B cell (primary cell): ENCODE measurements at regions not wholly inside any gene's neighbourhood (a gene's known extent, or its start where the extent isn't known, plus 50 kb on each side); places are given as distances from the start of the nearest gene placed in this dataset.

Source experiments
- ATAC-seq: fragments of 200-7000 bp; cut with Tn5 transposase; one replicate; pipeline ENCODE4 v1.10.0; 2021; ENCODE audit warnings: low read depth, mild to moderate bottlenecking, moderate number of reproducible peaks, moderate library complexity
- CTCF ChIA-PET: fragments of 350-600 bp; sonication (Branson Sonifier 250); formaldehyde crosslinking; loops from one replicate; lab custom pipeline; 2021; ENCODE audit warnings: antibody characterized with exemption, inconsistent platforms; lab: Charles Lee
- POLR2A ChIA-PET: fragments of 350-600 bp; sonication (Branson Sonifier 250); formaldehyde crosslinking; loops from one replicate; lab custom pipeline; 2021; ENCODE audit warnings: antibody characterized with exemption; lab: Charles Lee
- DNase-seq: peaks from one replicate; pipeline ENCODE4 v3.0.0; 2013
- H2AFZ ChIP-seq: 2 replicates; pipeline ENCODE4 v1.6.1; 2012; ENCODE audit warnings: mild to moderate bottlenecking, low read depth, low read length; ENCODE audit not compliant: insufficient read depth, poor library complexity, severe bottlenecking
- H3K27ac ChIP-seq, 2 donors: 1 replicate in 1 of 2; 2 replicates in 1 of 2; pipeline ENCODE4 v1.5.1; 2012 to 2013; ENCODE audit warnings: low read length in 2 of 2, mild to moderate bottlenecking in 2 of 2, moderate library complexity in 1 of 2
- H3K27me3 ChIP-seq, 4 experiments: fragments of 200-600 bp in 1 of 4; sonication (generic) in 1 of 4; replicated peaks in 1 of 4; 1 replicate in 2 of 4; 2 replicates in 2 of 4; pipeline versions ENCODE4 v1.6.1 to v1.7.0; 2013 to 2016; ENCODE audit warnings: low read length in 3 of 4, mild to moderate bottlenecking in 2 of 4, mixed read lengths in 1 of 4, moderate library complexity in 1 of 4; ENCODE audit not compliant: insufficient read depth in 4 of 4, control insufficient read depth in 3 of 4; ENCODE audit errors: control extremely low read depth in 1 of 4
- H3K36me3 ChIP-seq, 2 experiments: replicated peaks in 1 of 2; 1 replicate in 1 of 2; 2 replicates in 1 of 2; pipeline versions ENCODE4 v1.6.1 to v1.7.1; 2013; ENCODE audit warnings: low read length in 1 of 2; ENCODE audit not compliant: insufficient read depth in 2 of 2, control insufficient read depth in 1 of 2; ENCODE audit errors: control extremely low read depth in 1 of 2, extremely low read depth in 1 of 2
- H3K4me1 ChIP-seq, 2 donors: fragments of 200-600 bp in 1 of 2; sonication (generic) in 1 of 2; 1 replicate in 1 of 2; 2 replicates in 1 of 2; pipeline versions ENCODE4 v1.5.1 to v1.6.1; 2013 to 2017; ENCODE audit warnings: low read length in 2 of 2; ENCODE audit not compliant: control insufficient read depth in 2 of 2, insufficient read depth in 2 of 2
- H3K4me2 ChIP-seq: replicated peaks from 2 replicates; pipeline ENCODE3; 2012; ENCODE audit warnings: mild to moderate bottlenecking, low read depth, low read length; ENCODE audit not compliant: poor library complexity, severe bottlenecking
- H3K4me3 ChIP-seq, 5 experiments: fragments of 200-600 bp in 1 of 5; sonication (generic) in 1 of 5; 1 replicate in 3 of 5; 2 replicates in 2 of 5; pipeline versions ENCODE4 v1.5.1 to v1.7.0; 2011 to 2016; ENCODE audit warnings: low read length in 4 of 5, mild to moderate bottlenecking in 4 of 5, low read depth in 2 of 5, control low read depth in 1 of 5, moderate library complexity in 1 of 5; ENCODE audit not compliant: insufficient read depth in 1 of 5; ENCODE audit errors: control extremely low read depth in 1 of 5, extremely low read depth in 1 of 5
- H3K79me2 ChIP-seq: fragments of 200-600 bp; sonication (generic); one replicate; pipeline ENCODE4 v1.6.0; 2016; ENCODE audit warnings: low read length; ENCODE audit not compliant: control insufficient read depth, insufficient read depth
- H3K9ac ChIP-seq: fragments of 200-600 bp; sonication (generic); 2 replicates; pipeline ENCODE4 v1.6.1; 2017; ENCODE audit warnings: mild to moderate bottlenecking, low read length, moderate library complexity
- H3K9me3 ChIP-seq, 3 donors: one replicate each; pipeline versions ENCODE4 v1.6.1 to v1.7.1; 2013; ENCODE audit warnings: low read length in 2 of 3; ENCODE audit not compliant: control insufficient read depth in 2 of 3, insufficient read depth in 1 of 3; ENCODE audit errors: control extremely low read depth in 1 of 3
- H4K20me1 ChIP-seq: 2 replicates; pipeline ENCODE4 v1.6.0; 2012; ENCODE audit warnings: mild to moderate bottlenecking, low read length; ENCODE audit not compliant: insufficient read depth, control insufficient read depth, poor library complexity, severe bottlenecking
- H3K27ac Mint-ChIP-seq: one replicate; pipeline ENCODE4 v1.8.0; 2021; ENCODE audit warnings: mixed read lengths
- H3K27me3 Mint-ChIP-seq: one replicate; pipeline ENCODE4 v1.8.0; 2021; ENCODE audit warnings: mixed read lengths
- H3K4me1 Mint-ChIP-seq: one replicate; pipeline ENCODE4 v1.8.0; 2021; ENCODE audit warnings: mixed read lengths
- H3K4me3 Mint-ChIP-seq: one replicate; pipeline ENCODE4 v1.8.0; 2021; ENCODE audit warnings: mixed read lengths
- H3K9me3 Mint-ChIP-seq: one replicate; pipeline ENCODE4 v1.8.0; 2022; ENCODE audit warnings: mixed read lengths; ENCODE audit not compliant: insufficient read depth
- EZH2 ChIP-seq: IDR thresholded peaks from 2 replicates; pipeline ENCODE4 v1.6.1; 2012; ENCODE audit warnings: borderline replicate concordance, low read depth, mild to moderate bottlenecking, moderate library complexity, low read length; ENCODE audit not compliant: insufficient read depth, poor library complexity, severe bottlenecking
- WGBS: methylation state at CpG from one replicate; pipeline ENCODE4 v1.1.5; 2013; ENCODE audit warnings: missing lambda C conversion rate; ENCODE audit not compliant: insufficient coverage; 5-methylcytosine and 5-hydroxymethylcytosine counted together
- intact Hi-C: fragments of 100-400 bp; cut with micrococcal nuclease; formaldehyde crosslinking; loops from one replicate; pipeline ENCODE4 v1.10.0; 2022
- TF ChIP-seq, protein P1 (sequence below): fragments of 200-600 bp; IDR thresholded peaks from one replicate; pipeline ENCODE4 v1.8.0; 2022; ENCODE audit warnings: antibody characterized with exemption, mild to moderate bottlenecking

DNA sequence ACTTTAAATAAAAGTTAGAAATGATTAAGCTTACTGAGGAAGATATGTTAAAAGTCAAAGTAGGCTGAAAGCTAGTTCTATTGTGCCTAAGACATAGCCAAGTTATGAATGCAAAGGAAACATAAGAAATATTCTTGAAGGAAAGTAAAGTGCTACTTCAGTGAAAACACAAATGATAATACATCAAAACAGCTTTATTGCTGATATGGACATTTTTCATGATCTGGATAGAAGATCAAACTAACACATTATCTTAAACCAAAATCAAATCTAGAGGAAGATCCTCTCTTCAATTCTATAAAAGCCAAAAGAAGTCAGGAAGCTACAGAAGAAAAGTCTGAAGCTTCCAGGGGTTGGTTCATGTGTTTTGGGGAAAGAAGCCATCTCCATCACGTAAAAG lies 545.9 kb downstream of the COL11A1 start:
- WGBS, result 67% methylated on average over 1 of the region's 1 CpG
- Histone ChIP-seq H2AFZ (no peak overlapping the region), H3K79me2 (no peaks in the 10 kb centered on the region), H3K4me1 (no peaks in the 10 kb centered on the region), H3K27ac (no peak overlapping the region), H3K27me3 (no peaks in the 10 kb centered on the region), H3K36me3 (no peaks in the 10 kb centered on the region), H3K4me3 (no peak overlapping the region), H3K4me2 (no peak overlapping the region), H3K9ac (no peak overlapping the region), H3K9me3 (no peaks in the 10 kb centered on the region), H4K20me1 (no peaks in the 10 kb centered on the region)
- Mint-ChIP-seq H3K27ac (no peak overlapping the region), H3K9me3 (no peaks in the 10 kb centered on the region), H3K4me1 (peaks cover 5% of the 10 kb centered on the region), H3K4me3 (no peak overlapping the region), H3K27me3 (no peaks in the 10 kb centered on the region)
- ATAC-seq, result no peak
- intact Hi-C loops, result no loop called here
- TF ChIP-seq EZH2, result no peak
- TF ChIP-seq, protein P1, sequence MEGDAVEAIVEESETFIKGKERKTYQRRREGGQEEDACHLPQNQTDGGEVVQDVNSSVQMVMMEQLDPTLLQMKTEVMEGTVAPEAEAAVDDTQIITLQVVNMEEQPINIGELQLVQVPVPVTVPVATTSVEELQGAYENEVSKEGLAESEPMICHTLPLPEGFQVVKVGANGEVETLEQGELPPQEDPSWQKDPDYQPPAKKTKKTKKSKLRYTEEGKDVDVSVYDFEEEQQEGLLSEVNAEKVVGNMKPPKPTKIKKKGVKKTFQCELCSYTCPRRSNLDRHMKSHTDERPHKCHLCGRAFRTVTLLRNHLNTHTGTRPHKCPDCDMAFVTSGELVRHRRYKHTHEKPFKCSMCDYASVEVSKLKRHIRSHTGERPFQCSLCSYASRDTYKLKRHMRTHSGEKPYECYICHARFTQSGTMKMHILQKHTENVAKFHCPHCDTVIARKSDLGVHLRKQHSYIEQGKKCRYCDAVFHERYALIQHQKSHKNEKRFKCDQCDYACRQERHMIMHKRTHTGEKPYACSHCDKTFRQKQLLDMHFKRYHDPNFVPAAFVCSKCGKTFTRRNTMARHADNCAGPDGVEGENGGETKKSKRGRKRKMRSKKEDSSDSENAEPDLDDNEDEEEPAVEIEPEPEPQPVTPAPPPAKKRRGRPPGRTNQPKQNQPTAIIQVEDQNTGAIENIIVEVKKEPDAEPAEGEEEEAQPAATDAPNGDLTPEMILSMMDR, result no peak
- CTCF ChIA-PET, result no interaction called here
- no peak for DNase-seq
- POLR2A ChIA-PET, result no interaction called here

- Histone ChIP-seq H3K27me3 (no peaks in the 10 kb centered on the region), H3K4me2 (no peak overlapping the region), H3K4me1 (no peaks in the 10 kb centered on the region), H2AFZ (no peak overlapping the region), H4K20me1 (no peaks in the 10 kb centered on the region), H3K27ac (no peak overlapping the region), H3K36me3 (no peaks in the 10 kb centered on the region), H3K4me3 (no peak overlapping the region), H3K79me2 (no peaks in the 10 kb centered on the region), H3K9ac (no peak overlapping the region), H3K9me3 (peaks cover 0 to 11% (median 4%) of the 10 kb centered on the region in 3 donors)
- H3K27ac Mint-ChIP-seq, result no peak overlapping the region
- H3K4me1 Mint-ChIP-seq, result no peaks in the 10 kb centered on the region
- ChIA-PET POLR2A (no interaction called here), CTCF (no interaction called here)
- TF ChIP-seq, protein P1, result no peak
- TF ChIP-seq EZH2, result no peak
- H3K27me3 Mint-ChIP-seq, result no peaks in the 10 kb centered on the region
- DNase-seq, result no peak
- WGBS, result 90% methylated on average over 2 of the region's 2 CpGs
- H3K9me3 Mint-ChIP-seq, result peaks cover 11% of the 10 kb centered on the region
- no peak for ATAC-seq
- intact Hi-C loops, result no loop called here
- no peak overlapping the region for H3K4me3 Mint-ChIP-seq
Measured at GRCh38 chr1:102550729-102551384, 554.1 kb upstream of the OLFM3 start.
